CD8-positive, alpha-beta memory T cell (primary cell): ENCODE measurements at regions not wholly inside any gene's neighbourhood (a gene's known extent, or its start where the extent isn't known, plus 50 kb on each side); places are given as distances from the start of the nearest gene placed in this dataset.

ENCODE experiments used
- CTCF ChIA-PET: fragments of 350-600 bp; sonication (Branson Sonifier 250); formaldehyde crosslinking; loops from one replicate; lab custom pipeline; 2021; ENCODE audit warnings: antibody characterized with exemption; lab: Charles Lee
- POLR2A ChIA-PET: fragments of 350-600 bp; sonication (Branson Sonifier 250); formaldehyde crosslinking; loops from one replicate; lab custom pipeline; 2021; ENCODE audit warnings: antibody characterized with exemption; lab: Charles Lee
- DNase-seq, 5 donors: peaks; one replicate each; pipeline versions ENCODE4 v3.0.0 to v3.0.0-alpha.2; 2020 to 2022; ENCODE audit warnings: mixed read lengths in 1 of 5
- H3K27ac ChIP-seq: one replicate; pipeline ENCODE4 v1.7.0; 2013; ENCODE audit warnings: low read depth, mild to moderate bottlenecking, low read length, moderate library complexity
- H3K27me3 ChIP-seq: 2 replicates; pipeline ENCODE4 v1.7.0; 2013; ENCODE audit warnings: low read length, mild to moderate bottlenecking; ENCODE audit not compliant: insufficient read depth, poor library complexity, severe bottlenecking
- H3K36me3 ChIP-seq: 2 replicates; pipeline ENCODE4 v1.7.0; 2013; ENCODE audit warnings: mild to moderate bottlenecking, low read length, moderate library complexity; ENCODE audit not compliant: insufficient read depth
- H3K4me1 ChIP-seq: 2 replicates; pipeline ENCODE4 v1.7.0; 2013; ENCODE audit warnings: mild to moderate bottlenecking, low read length, moderate library complexity; ENCODE audit not compliant: insufficient read depth
- H3K4me3 ChIP-seq: 2 replicates; pipeline ENCODE4 v1.7.0; 2013; ENCODE audit warnings: mild to moderate bottlenecking, low read length
- H3K9me3 ChIP-seq: 2 replicates; pipeline ENCODE4 v1.7.0; 2013; ENCODE audit warnings: mild to moderate bottlenecking, low read length
- H3K27ac Mint-ChIP-seq, 8 donors: one replicate each; pipeline ENCODE4 v1.8.0; 2020 to 2021; ENCODE audit warnings: mixed read lengths in 8 of 8, mild to moderate bottlenecking in 6 of 8, inconsistent platforms in 3 of 8, moderate library complexity in 3 of 8
- H3K27me3 Mint-ChIP-seq, 2 donors: one replicate each; pipeline ENCODE4 v1.8.0; 2020 to 2021; ENCODE audit warnings: mixed read lengths in 2 of 2, mild to moderate bottlenecking in 1 of 2, moderate library complexity in 1 of 2
- H3K36me3 Mint-ChIP-seq, 3 donors: one replicate each; pipeline ENCODE4 v1.8.0; 2020 to 2021; ENCODE audit warnings: mixed read lengths in 3 of 3, inconsistent platforms in 1 of 3, mild to moderate bottlenecking in 1 of 3
- H3K4me1 Mint-ChIP-seq, 3 donors: one replicate each; pipeline ENCODE4 v1.8.0; 2020 to 2021; ENCODE audit warnings: mixed read lengths in 3 of 3, inconsistent platforms in 1 of 3, mild to moderate bottlenecking in 1 of 3
- H3K4me3 Mint-ChIP-seq, 7 donors: one replicate each; pipeline ENCODE4 v1.8.0; 2020 to 2021; ENCODE audit warnings: mixed read lengths in 7 of 7, mild to moderate bottlenecking in 6 of 7, moderate library complexity in 4 of 7, inconsistent platforms in 2 of 7
- H3K9me3 Mint-ChIP-seq, 5 donors: one replicate each; pipeline ENCODE4 v1.8.0; 2020 to 2022; ENCODE audit warnings: mixed read lengths in 5 of 5, mild to moderate bottlenecking in 3 of 5, moderate library complexity in 2 of 5, inconsistent platforms in 1 of 5

DNA sequence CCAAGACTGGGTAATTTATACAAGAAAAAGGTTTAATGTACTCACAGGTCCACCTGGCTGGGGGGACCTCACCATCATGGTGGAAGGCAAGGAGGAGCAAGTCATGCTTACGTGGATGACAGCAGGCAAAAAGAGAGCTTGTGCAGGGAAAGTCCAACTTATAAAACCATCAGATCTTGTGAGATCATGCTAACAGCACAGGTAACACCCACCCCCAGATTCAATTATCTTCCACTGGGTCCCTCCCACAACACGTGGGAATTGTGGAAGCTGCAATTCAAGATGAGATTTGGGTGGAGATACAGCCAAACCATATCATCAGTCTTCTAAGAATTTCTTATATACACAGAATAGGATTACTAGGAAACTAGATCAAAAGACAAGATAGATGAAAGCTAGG lies 555.6 kb downstream of the PRR16 start:
- no peaks in the 10 kb centered on the region for H3K36me3 ChIP-seq
- no peak overlapping the region for H3K4me3 ChIP-seq
- Mint-ChIP-seq H3K36me3 (no peaks in the 10 kb centered on the region), H3K27me3 (no peaks in the 10 kb centered on the region), H3K4me1 (no peaks in the 10 kb centered on the region), H3K4me3 (no peak overlapping the region), H3K27ac (no peak overlapping the region), H3K9me3 (peaks cover under 1 to 11% (median 8%) of the 10 kb centered on the region in 5 donors)
- no peak for DNase-seq
- CTCF ChIA-PET = no interaction called here
- no peak overlapping the region for H3K27ac ChIP-seq
- no peaks in the 10 kb centered on the region for H3K9me3 ChIP-seq
- no peaks in the 10 kb centered on the region for H3K4me1 ChIP-seq
- POLR2A ChIA-PET = no interaction called here
- no peaks in the 10 kb centered on the region for H3K27me3 ChIP-seq

DNA sequence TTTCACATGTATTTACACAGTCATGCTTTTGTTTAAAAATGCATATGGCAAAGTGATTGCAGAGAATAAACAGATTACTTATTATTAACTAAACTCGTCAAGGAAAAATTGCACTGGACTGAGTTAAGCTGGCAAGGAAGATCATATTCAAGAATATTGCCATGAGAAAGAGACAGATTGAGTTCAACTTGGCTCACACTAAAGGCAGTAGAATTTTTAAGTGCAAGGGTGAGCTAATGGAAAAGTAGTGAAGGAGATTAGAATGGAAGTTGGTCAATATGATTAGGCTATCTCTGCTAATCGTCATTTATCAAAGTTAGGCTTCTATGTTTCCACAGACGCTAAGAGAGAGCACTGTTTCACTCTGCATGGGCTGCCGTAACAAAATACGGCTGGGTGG lies 557.6 kb downstream of the PRR16 start:
- H3K4me1 Mint-ChIP-seq = no peaks in the 10 kb centered on the region
- no peak overlapping the region for H3K4me3 ChIP-seq
- CTCF ChIA-PET = no interaction called here
- POLR2A ChIA-PET = no interaction called here
- H3K36me3 ChIP-seq = no peaks in the 10 kb centered on the region
- H3K27me3 ChIP-seq = no peaks in the 10 kb centered on the region
- H3K27me3 Mint-ChIP-seq = no peaks in the 10 kb centered on the region
- H3K9me3 ChIP-seq = no peaks in the 10 kb centered on the region
- H3K4me3 Mint-ChIP-seq = no peak overlapping the region
- no peak for DNase-seq
- no peak overlapping the region for H3K27ac Mint-ChIP-seq
- H3K36me3 Mint-ChIP-seq = no peaks in the 10 kb centered on the region
- no peak overlapping the region for H3K27ac ChIP-seq
- no peaks in the 10 kb centered on the region for H3K4me1 ChIP-seq
- peaks cover 0 to 11% (median 4%) of the 10 kb centered on the region in 5 donors for H3K9me3 Mint-ChIP-seq

DNA sequence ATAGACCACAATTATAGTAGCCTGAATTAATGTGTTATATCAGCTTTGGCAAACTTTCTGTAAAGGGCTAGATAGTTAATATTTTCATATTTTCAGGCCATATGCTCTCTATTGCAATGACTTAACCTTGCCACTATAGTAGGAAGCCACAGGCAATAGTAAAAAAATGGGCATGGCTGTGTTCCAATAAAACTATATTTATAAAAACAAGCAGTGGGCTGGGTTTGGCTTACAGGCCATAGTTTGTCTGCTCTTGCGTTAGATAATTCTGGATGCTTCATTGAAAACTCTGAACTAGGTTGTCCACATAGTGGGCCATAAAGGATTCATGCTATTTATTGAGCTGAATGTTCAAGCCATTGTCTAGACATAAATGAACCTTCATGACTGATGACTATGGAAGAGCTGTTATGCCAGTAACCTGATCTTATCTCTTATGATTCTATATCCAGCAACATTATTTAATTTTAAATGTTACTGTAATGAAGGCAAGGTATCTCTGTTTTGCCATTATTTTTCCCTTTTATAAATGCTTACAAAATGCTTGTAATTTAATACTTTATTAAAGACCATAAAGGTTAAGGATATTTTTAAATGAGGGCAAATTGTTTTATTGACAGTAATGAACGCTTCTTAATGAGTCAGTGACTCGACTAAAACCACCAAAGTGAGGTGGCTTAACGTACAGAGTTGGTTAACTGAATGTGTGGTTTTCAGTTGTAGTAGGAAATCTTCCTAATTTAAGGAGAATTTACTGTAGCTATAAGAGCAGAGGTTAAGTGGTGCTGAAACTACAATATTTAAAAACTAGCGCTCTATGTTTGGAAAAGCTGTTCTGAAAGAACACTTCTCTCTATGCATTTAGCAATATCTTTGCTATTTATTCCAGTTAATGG lies 560.6 kb downstream of the PRR16 start:
- H3K36me3 Mint-ChIP-seq = no peaks in the 10 kb centered on the region
- Histone ChIP-seq H3K9me3 (no peaks in the 10 kb centered on the region), H3K36me3 (no peaks in the 10 kb centered on the region), H3K4me3 (no peak overlapping the region), H3K27ac (no peak overlapping the region), H3K4me1 (no peaks in the 10 kb centered on the region), H3K27me3 (no peaks in the 10 kb centered on the region)
- CTCF ChIA-PET = no interaction called here
- peaks cover 0 to 6% (median 3%) of the 10 kb centered on the region in 5 donors for H3K9me3 Mint-ChIP-seq
- no peak for DNase-seq
- no peak overlapping the region for H3K27ac Mint-ChIP-seq
- H3K27me3 Mint-ChIP-seq = no peaks in the 10 kb centered on the region
- H3K4me1 Mint-ChIP-seq = no peaks in the 10 kb centered on the region
- no peak overlapping the region for H3K4me3 Mint-ChIP-seq
- POLR2A ChIA-PET = no interaction called here

DNA sequence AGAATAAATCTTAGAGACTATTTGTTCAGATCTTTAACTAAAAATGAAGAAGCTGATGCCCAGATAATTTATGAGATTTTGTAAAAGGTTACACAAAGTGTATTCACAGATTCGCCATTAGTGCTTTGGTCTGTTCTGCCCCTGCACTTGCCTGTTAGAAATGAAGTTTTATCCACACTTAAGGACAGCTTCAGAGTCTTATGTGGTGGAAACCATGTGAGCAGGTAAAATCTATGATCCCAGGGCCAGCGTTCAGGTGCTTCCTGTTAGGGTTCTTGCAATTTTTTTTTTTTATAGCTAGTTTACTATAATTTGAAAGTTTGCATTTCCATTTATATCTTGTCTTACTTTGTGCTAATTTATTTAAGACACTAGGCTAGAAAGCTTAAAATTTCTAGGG lies 561.6 kb downstream of the PRR16 start:
- Mint-ChIP-seq H3K4me1 (no peaks in the 10 kb centered on the region), H3K36me3 (no peaks in the 10 kb centered on the region), H3K27ac (no peak overlapping the region), H3K27me3 (no peaks in the 10 kb centered on the region), H3K4me3 (no peak overlapping the region), H3K9me3 (peaks cover 0 to 4% (median 2%) of the 10 kb centered on the region in 5 donors)
- ChIA-PET CTCF (no interaction called here), POLR2A (no interaction called here)
- DNase-seq = no peak
- Histone ChIP-seq H3K27me3 (no peaks in the 10 kb centered on the region), H3K9me3 (no peaks in the 10 kb centered on the region), H3K27ac (no peak overlapping the region), H3K4me1 (no peaks in the 10 kb centered on the region), H3K4me3 (no peak overlapping the region), H3K36me3 (no peaks in the 10 kb centered on the region)

DNA sequence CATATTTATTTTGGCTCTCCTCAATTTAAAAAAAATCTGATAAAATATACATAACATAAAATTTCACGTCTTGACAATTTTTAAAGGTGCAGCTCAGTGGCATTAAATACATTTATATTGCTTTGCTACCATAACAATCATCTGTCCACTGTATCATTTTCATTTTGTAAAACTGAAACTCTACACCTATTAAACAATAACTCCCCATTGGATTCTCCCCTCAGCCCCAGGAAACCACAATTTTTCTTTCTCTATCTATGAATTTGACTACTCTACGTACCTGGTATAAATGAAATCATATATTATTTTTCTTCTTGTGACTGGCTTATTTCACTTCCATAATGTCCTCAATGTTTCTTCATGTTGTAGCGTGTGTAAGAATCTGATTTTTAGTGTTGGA lies 563.5 kb downstream of the PRR16 start:
- POLR2A ChIA-PET = no interaction called here
- H3K4me3 ChIP-seq = no peak overlapping the region
- Mint-ChIP-seq H3K27me3 (no peaks in the 10 kb centered on the region), H3K9me3 (peaks cover 0 to 10% (median 0%) of the 10 kb centered on the region in 5 donors), H3K36me3 (no peaks in the 10 kb centered on the region), H3K4me3 (no peak overlapping the region), H3K4me1 (no peaks in the 10 kb centered on the region), H3K27ac (no peak overlapping the region)
- CTCF ChIA-PET = no interaction called here
- no peaks in the 10 kb centered on the region for H3K4me1 ChIP-seq
- no peaks in the 10 kb centered on the region for H3K36me3 ChIP-seq
- H3K9me3 ChIP-seq = no peaks in the 10 kb centered on the region
- DNase-seq = no peak
- H3K27me3 ChIP-seq = no peaks in the 10 kb centered on the region
- no peak overlapping the region for H3K27ac ChIP-seq

DNA sequence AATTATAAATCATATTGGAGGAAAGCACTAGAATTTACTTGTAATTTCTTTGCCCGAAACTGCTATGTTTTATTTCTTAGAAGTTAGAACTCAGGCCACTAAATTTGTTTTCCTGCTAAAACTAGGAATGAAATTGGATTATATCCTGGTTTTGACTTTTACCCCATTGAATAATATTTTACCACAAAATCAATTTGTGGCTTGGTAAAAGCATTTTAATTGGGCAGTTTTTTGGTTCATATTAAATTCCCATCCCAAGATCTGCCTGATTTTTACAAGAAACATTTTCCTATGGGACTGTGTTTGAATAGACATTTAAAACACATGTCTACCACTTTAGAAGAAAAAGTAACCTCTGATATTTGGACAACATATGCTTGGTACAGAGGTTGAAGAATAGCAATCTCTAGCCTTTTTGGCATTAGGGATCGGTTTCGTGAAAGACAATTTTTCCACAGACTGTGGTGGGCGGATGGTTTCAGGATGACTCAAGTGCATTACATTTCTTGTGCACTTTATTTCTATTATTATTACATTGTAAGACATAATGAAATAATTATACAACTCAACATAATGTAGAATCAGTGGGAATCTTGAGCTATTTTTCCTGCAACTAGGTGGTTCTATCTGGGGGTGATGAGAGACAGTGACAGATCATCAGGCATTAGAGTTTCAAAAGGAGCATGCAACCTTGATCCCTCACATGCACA lies 565.6 kb downstream of the PRR16 start:
- no peak overlapping the region for H3K27ac Mint-ChIP-seq
- H3K4me3 Mint-ChIP-seq = no peak overlapping the region
- Histone ChIP-seq H3K27me3 (no peaks in the 10 kb centered on the region), H3K27ac (no peak overlapping the region), H3K4me1 (no peaks in the 10 kb centered on the region), H3K4me3 (no peak overlapping the region), H3K9me3 (no peaks in the 10 kb centered on the region), H3K36me3 (no peaks in the 10 kb centered on the region)
- CTCF ChIA-PET = no interaction called here
- H3K27me3 Mint-ChIP-seq = no peaks in the 10 kb centered on the region
- peaks cover 0 to 10% (median 4%) of the 10 kb centered on the region in 5 donors for H3K9me3 Mint-ChIP-seq
- H3K4me1 Mint-ChIP-seq = no peaks in the 10 kb centered on the region
- POLR2A ChIA-PET = no interaction called here
- no peak for DNase-seq
- no peaks in the 10 kb centered on the region for H3K36me3 Mint-ChIP-seq

DNA sequence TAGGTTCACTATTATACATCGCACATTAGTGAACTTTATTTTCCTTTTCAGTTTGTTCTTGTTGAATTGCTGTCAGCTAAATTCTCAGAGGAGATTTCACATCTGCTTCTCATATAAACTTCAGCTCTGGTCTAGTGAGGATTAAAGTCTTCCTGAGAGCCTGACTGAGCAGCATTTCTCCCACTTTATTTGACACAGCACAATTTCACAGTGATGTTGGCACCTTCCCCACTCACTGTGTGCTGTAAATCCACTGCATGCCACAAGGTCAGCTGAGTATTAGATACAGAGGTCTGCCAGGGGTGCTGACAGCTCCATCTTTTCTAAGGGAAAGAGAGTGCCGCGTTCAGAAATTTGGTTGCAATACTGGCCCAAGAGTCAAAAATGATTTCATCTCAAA lies 567.4 kb downstream of the PRR16 start:
- no peaks in the 10 kb centered on the region for H3K27me3 ChIP-seq
- H3K27me3 Mint-ChIP-seq = no peaks in the 10 kb centered on the region
- POLR2A ChIA-PET = no interaction called here
- H3K27ac Mint-ChIP-seq = no peak overlapping the region
- no peak overlapping the region for H3K4me3 ChIP-seq
- H3K4me1 Mint-ChIP-seq = no peaks in the 10 kb centered on the region
- H3K27ac ChIP-seq = no peak overlapping the region
- no peak overlapping the region for H3K4me3 Mint-ChIP-seq
- H3K36me3 Mint-ChIP-seq = no peaks in the 10 kb centered on the region
- DNase-seq = no peak
- H3K9me3 ChIP-seq = no peaks in the 10 kb centered on the region
- CTCF ChIA-PET = no interaction called here
- no peaks in the 10 kb centered on the region for H3K36me3 ChIP-seq
- H3K9me3 Mint-ChIP-seq = peaks cover 0 to 15% (median 5%) of the 10 kb centered on the region in 5 donors
- H3K4me1 ChIP-seq = no peaks in the 10 kb centered on the region

DNA sequence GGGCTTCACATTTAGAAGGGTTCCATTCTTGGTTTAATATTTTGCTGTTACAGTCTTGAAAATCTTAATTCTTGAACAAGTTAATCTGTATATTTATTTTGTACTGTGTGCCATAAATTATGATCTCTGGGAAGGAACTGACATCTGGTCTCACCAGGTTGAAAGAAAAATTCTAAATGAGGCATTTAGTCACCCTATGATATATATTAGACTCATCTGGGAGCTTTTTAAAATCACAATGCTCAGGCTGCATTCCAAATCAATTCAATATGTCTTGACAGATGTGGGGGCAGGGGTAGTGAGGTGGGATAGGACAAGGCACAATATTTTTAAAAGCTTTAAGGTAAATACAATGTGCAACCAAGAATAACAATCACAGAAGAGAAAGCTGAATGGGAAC lies 569.2 kb downstream of the PRR16 start:
- no peak overlapping the region for H3K4me3 Mint-ChIP-seq

More for the DNA sequence above, 569.2 kb downstream of the PRR16 start:
- H3K27me3 ChIP-seq = no peaks in the 10 kb centered on the region
- no peaks in the 10 kb centered on the region for H3K36me3 ChIP-seq
- no peak overlapping the region for H3K27ac ChIP-seq
- Mint-ChIP-seq H3K9me3 (peaks cover under 1 to 19% (median 8%) of the 10 kb centered on the region in 5 donors), H3K4me1 (no peaks in the 10 kb centered on the region), H3K27me3 (no peaks in the 10 kb centered on the region), H3K27ac (no peak overlapping the region), H3K36me3 (no peaks in the 10 kb centered on the region)
- H3K4me1 ChIP-seq = no peaks in the 10 kb centered on the region
- ChIA-PET POLR2A (no interaction called here), CTCF (no interaction called here)
- no peak overlapping the region for H3K4me3 ChIP-seq
- DNase-seq = no peak
- H3K9me3 ChIP-seq = no peaks in the 10 kb centered on the region
